HG02763 (cell line): ENCODE measurements at regions not wholly inside any gene's neighbourhood (a gene's known extent, or its start where the extent isn't known, plus 50 kb on each side); places are given as distances from the start of the nearest gene placed in this dataset.
"Not testable (repeated sequence)": the region's sequence is repeated elsewhere in the genome, so short reads cannot be mapped to it uniquely, and the experiment has no call there.

Experiments
- ATAC-seq: cut with Tn5 transposase; IDR thresholded peaks from one replicate; pipeline ENCODE4 v1.9.1; 2021; ENCODE audit warnings: mild to moderate bottlenecking, moderate library complexity; ENCODE audit not compliant: unreplicated experiment

- ATAC-seq, result no peak
Measured at GRCh38 chr14:37711831-37712475, 116.5 kb downstream of the TTC6 start.

- ATAC-seq, result not testable (repeated sequence)
Measured at GRCh38 chr14:37712476-37712860, 117.0 kb downstream of the TTC6 start.

GRCh38 chr14:37712976-37713431, 117.6 kb downstream of the TTC6 start:
- no peak for ATAC-seq

GRCh38 chr14:37720131-37720530, 124.7 kb downstream of the TTC6 start:
- no peak for ATAC-seq

- no peak for ATAC-seq
Measured at GRCh38 chr14:37721976-37722659, 126.7 kb downstream of the TTC6 start.

- no peak for ATAC-seq
Measured at GRCh38 chr14:37723515-37723914, 128.1 kb downstream of the TTC6 start.

- no peak for ATAC-seq
Measured at GRCh38 chr14:37726708-37727107, 131.3 kb downstream of the TTC6 start.

GRCh38 chr14:37729218-37729617, 133.8 kb downstream of the TTC6 start:
- ATAC-seq, result no peak

GRCh38 chr14:37731094-37731493, 135.7 kb downstream of the TTC6 start:
- no peak for ATAC-seq

- no peak for ATAC-seq
Measured at GRCh38 chr14:37745657-37746056, 150.2 kb downstream of the TTC6 start.

GRCh38 chr14:37746140-37746832, 150.9 kb downstream of the TTC6 start:
- no peak for ATAC-seq

- no peak for ATAC-seq
Measured at GRCh38 chr14:37753459-37753858, 158.0 kb downstream of the TTC6 start.

GRCh38 chr14:37760275-37760674, 164.8 kb downstream of the TTC6 start:
- ATAC-seq, result not testable (repeated sequence)

- ATAC-seq, result no peak
Measured at GRCh38 chr14:37763266-37763665, 167.8 kb downstream of the TTC6 start.

- ATAC-seq, result not testable (repeated sequence)
Measured at GRCh38 chr14:37772283-37772682, 176.9 kb downstream of the TTC6 start.

GRCh38 chr14:37776791-37777499, 181.5 kb downstream of the TTC6 start:
- ATAC-seq, result no peak

GRCh38 chr14:37778135-37778943, 182.9 kb downstream of the TTC6 start:
- ATAC-seq, result no peak

- ATAC-seq, result no peak
Measured at GRCh38 chr14:37779480-37779879, 184.1 kb downstream of the TTC6 start.

- not testable (repeated sequence) for ATAC-seq
Measured at GRCh38 chr14:37780731-37781130, 185.3 kb downstream of the TTC6 start.

GRCh38 chr14:37784203-37784826, 188.9 kb downstream of the TTC6 start:
- not testable (repeated sequence) for ATAC-seq
